ENCODE measurements at regions not wholly inside any gene's neighbourhood (a gene's known extent, or its start where the extent isn't known, plus 50 kb on each side); places are given as distances from the start of the nearest gene placed in this dataset.
A peak's percentile ranks its signal among the peaks of the same experiment; 100 is the strongest.

DNA sequence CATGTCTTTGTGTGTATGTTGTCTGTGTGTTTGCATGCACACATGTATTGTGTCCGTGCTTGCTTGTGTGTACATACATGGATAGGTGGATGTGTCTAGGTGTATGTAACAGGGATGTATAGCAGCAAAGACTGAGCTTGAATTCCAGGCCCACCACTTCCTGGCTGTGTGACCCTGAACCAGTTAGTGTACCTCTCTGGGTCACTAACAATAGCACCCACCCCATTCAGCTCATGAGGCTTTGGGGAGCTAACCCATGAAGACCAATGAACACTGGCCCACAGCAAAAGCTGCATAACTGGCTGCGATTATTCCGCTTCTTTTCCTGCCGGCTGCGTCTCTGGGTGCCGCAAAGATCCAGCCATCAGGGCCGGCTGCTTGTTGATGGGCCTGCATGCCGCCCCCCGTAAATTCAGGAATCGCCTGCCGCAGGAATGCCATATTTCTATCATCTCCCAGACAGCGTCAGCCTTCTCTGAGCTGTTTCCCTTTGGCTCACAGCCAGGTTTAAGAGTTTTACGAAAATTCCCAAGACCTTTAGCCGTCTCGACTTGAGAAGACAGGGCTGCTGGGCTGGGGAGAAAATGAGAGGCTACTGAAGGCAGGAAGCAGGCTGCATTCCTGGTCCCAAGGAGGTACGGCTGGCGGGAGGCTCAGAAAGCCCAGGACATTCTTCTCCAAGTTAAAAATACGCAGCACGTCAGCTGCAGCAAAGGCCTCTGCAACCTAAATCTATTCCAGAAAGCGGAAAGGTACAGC lies 224.6 kb downstream of the MN1 start:
- Histone ChIP-seq H2AFZ (ENCODE audit: low read depth, low read length) (peak overlapping the region; percentile 21), H3K79me2 (ENCODE audit: insufficient read depth, low read length) (no peaks in the 10 kb centered on the region), H3K4me1 (ENCODE audit: insufficient read depth, low read length) (peaks cover 17% of the 10 kb centered on the region), H3K27me3 (ENCODE audit: insufficient read depth, low read length) (peaks cover 4% of the 10 kb centered on the region), H3K9ac (ENCODE audit: low read length) (peak overlapping the region; percentile 51), H3K9me3 (ENCODE audit: insufficient read depth, low read depth, low read length) (peaks cover 5% of the 10 kb centered on the region), H3K4me2 (ENCODE audit: low read length) (peak overlapping the region; percentile 58), H3K27ac (ENCODE audit: low read depth, low read length) (peak overlapping the region; percentile 69), H4K20me1 (ENCODE audit: insufficient read depth, low read length) (no peaks in the 10 kb centered on the region), H3K36me3 (ENCODE audit: insufficient read depth, low read length) (no peaks in the 10 kb centered on the region), H3K4me3 (ENCODE audit: insufficient read depth, low read depth, low read length) (no peak overlapping the region)
- peaks cover 19% of the 10 kb centered on the region for H3K27me3 Mint-ChIP-seq (ENCODE audit: low read depth, unreplicated experiment)
- TF ChIP-seq CTCF (IDR thresholded peaks at IDR 0.05; ENCODE audit: insufficient read depth, low read depth, low read length) (no peak), EZH2 (IDR thresholded peaks at IDR 0.05; ENCODE audit: insufficient read depth, low read length) (no peak)
- H3K4me3 Mint-ChIP-seq (ENCODE audit: unreplicated experiment) = no peak overlapping the region
- no peak for FAIRE-seq
- peaks cover 15% of the 10 kb centered on the region for H3K4me1 Mint-ChIP-seq (ENCODE audit: low read depth, unreplicated experiment)
- DNase-seq (ENCODE audit: low read depth) = peak; percentile 79
- peaks cover 3% of the 10 kb centered on the region for H3K9me3 Mint-ChIP-seq (ENCODE audit: unreplicated experiment)
- H3K36me3 Mint-ChIP-seq (ENCODE audit: low read depth, unreplicated experiment) = no peaks in the 10 kb centered on the region
- peak overlapping the region; percentile 78 for H3K27ac Mint-ChIP-seq (ENCODE audit: unreplicated experiment)

DNA sequence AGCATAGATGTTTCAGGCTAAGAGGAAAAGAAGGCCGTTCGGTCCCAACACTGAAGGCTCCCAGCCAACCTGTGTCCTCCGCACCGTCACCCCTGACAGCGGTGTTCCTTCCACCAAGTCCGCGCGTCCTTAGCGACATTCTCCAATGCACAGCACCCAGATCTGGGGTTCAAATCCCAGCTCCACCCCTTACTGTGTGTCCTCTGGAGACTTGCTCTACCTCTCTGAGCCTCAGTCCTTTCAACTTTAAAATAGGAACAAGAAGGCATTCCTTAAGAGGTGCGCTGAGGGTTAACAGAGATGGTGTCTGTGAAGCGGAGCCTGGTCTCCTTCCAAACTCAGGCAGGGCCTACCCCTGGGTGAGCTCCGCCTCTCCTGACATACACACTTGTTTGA lies 224.0 kb downstream of the MN1 start:
- Histone ChIP-seq H3K36me3 (ENCODE audit: insufficient read depth, low read length) (no peaks in the 10 kb centered on the region), H3K4me2 (ENCODE audit: low read length) (peak overlapping the region; percentile 58), H2AFZ (ENCODE audit: low read depth, low read length) (peak overlapping the region; percentile 21), H3K4me1 (ENCODE audit: insufficient read depth, low read length) (peaks cover 17% of the 10 kb centered on the region), H4K20me1 (ENCODE audit: insufficient read depth, low read length) (no peaks in the 10 kb centered on the region), H3K27ac (ENCODE audit: low read depth, low read length) (peak overlapping the region; percentile 69), H3K9me3 (ENCODE audit: insufficient read depth, low read depth, low read length) (no peaks in the 10 kb centered on the region), H3K27me3 (ENCODE audit: insufficient read depth, low read length) (no peaks in the 10 kb centered on the region), H3K79me2 (ENCODE audit: insufficient read depth, low read length) (no peaks in the 10 kb centered on the region), H3K9ac (ENCODE audit: low read length) (peak overlapping the region; percentile 51), H3K4me3 (ENCODE audit: insufficient read depth, low read depth, low read length) (no peak overlapping the region)
- Mint-ChIP-seq H3K36me3 (ENCODE audit: low read depth, unreplicated experiment) (no peaks in the 10 kb centered on the region), H3K9me3 (ENCODE audit: unreplicated experiment) (no peaks in the 10 kb centered on the region), H3K27me3 (ENCODE audit: low read depth, unreplicated experiment) (peaks cover 16% of the 10 kb centered on the region), H3K4me1 (ENCODE audit: low read depth, unreplicated experiment) (peaks cover 15% of the 10 kb centered on the region), H3K27ac (ENCODE audit: unreplicated experiment) (peak overlapping the region; percentile 78), H3K4me3 (ENCODE audit: unreplicated experiment) (no peak overlapping the region)
- TF ChIP-seq EZH2 (IDR thresholded peaks at IDR 0.05; ENCODE audit: insufficient read depth, low read length) (no peak), CTCF (IDR thresholded peaks at IDR 0.05; ENCODE audit: insufficient read depth, low read depth, low read length) (no peak)
- DNase-seq (ENCODE audit: low read depth) (no peak), FAIRE-seq (no peak)

All from astrocyte (in vitro differentiated cells and primary cell).